CD14-positive monocyte (primary cell): ENCODE measurements at regions not wholly inside any gene's neighbourhood (a gene's known extent, or its start where the extent isn't known, plus 50 kb on each side); places are given as distances from the start of the nearest gene placed in this dataset.

Experiments used
- DNase-seq, 3 donors: peaks; one replicate each; pipeline ENCODE4 v3.0.0-alpha.2; 2011 to 2022
- H2AFZ ChIP-seq: 2 replicates; pipeline ENCODE4 v1.6.0; 2012; ENCODE audit warnings: mild to moderate bottlenecking, low read depth, low read length, inconsistent platforms; ENCODE audit not compliant: insufficient read depth, poor library complexity, severe bottlenecking
- H3K27ac ChIP-seq, 2 donors: 1 replicate in 1 of 2; 2 replicates in 1 of 2; pipeline ENCODE4 v1.5.1; 2012 to 2013; ENCODE audit warnings: low read length in 2 of 2, control low read depth in 1 of 2, inconsistent platforms in 1 of 2, low read depth in 1 of 2, mild to moderate bottlenecking in 1 of 2
- H3K27me3 ChIP-seq, 2 donors: one replicate each; pipeline versions ENCODE4 v1.6.0 to v1.6.1; 2011 to 2013; ENCODE audit warnings: low read length in 2 of 2; ENCODE audit not compliant: control insufficient read depth in 2 of 2, insufficient read depth in 2 of 2
- H3K36me3 ChIP-seq, 2 donors: replicated peaks in 1 of 2; 1 replicate in 1 of 2; 2 replicates in 1 of 2; pipeline versions ENCODE4 v1.5.1 to v1.6.1; 2012 to 2013; ENCODE audit warnings: low read length in 2 of 2, control low read depth in 1 of 2, inconsistent platforms in 1 of 2, mild to moderate bottlenecking in 1 of 2; ENCODE audit not compliant: insufficient read depth in 2 of 2, control insufficient read depth in 1 of 2
- H3K4me1 ChIP-seq, 2 donors: 1 replicate in 1 of 2; 2 replicates in 1 of 2; pipeline versions ENCODE4 v1.5.1 to v1.6.1; 2012 to 2013; ENCODE audit warnings: low read length in 2 of 2, control low read depth in 1 of 2, inconsistent platforms in 1 of 2, mild to moderate bottlenecking in 1 of 2, moderate library complexity in 1 of 2; ENCODE audit not compliant: insufficient read depth in 2 of 2, control insufficient read depth in 1 of 2
- H3K4me2 ChIP-seq: replicated peaks from 2 replicates; pipeline ENCODE3; 2012; ENCODE audit warnings: low read length, moderate library complexity, mild to moderate bottlenecking; ENCODE audit not compliant: poor library complexity, severe bottlenecking; ENCODE audit errors: extremely low read depth
- H3K4me3 ChIP-seq, 3 experiments: fragments of 200-600 bp in 1 of 3; sonication (generic) in 1 of 3; replicated peaks in 1 of 3; 1 replicate in 2 of 3; 2 replicates in 1 of 3; pipeline ENCODE4 v1.5.1; 2011 to 2013; ENCODE audit warnings: low read length in 3 of 3, mild to moderate bottlenecking in 3 of 3, control low read depth in 2 of 3, low read depth in 2 of 3, inconsistent platforms in 1 of 3, moderate library complexity in 1 of 3
- H3K79me2 ChIP-seq: 2 replicates; pipeline ENCODE4 v1.6.0; 2012; ENCODE audit warnings: mild to moderate bottlenecking, control low read depth, inconsistent platforms, low read length, moderate library complexity; ENCODE audit not compliant: insufficient read depth
- H3K9ac ChIP-seq: 2 replicates; pipeline ENCODE4 v1.6.0; 2017; ENCODE audit warnings: low read length, mild to moderate bottlenecking; ENCODE audit not compliant: insufficient read depth, poor library complexity, severe bottlenecking
- H3K9me3 ChIP-seq, 2 donors: replicated peaks in 1 of 2; 1 replicate in 1 of 2; 2 replicates in 1 of 2; pipeline versions ENCODE4 v1.5.1 to v1.6.1; 2012 to 2013; ENCODE audit warnings: low read length in 2 of 2, control low read depth in 1 of 2; ENCODE audit not compliant: control insufficient read depth in 1 of 2, insufficient read depth in 1 of 2
- H4K20me1 ChIP-seq: 2 replicates; pipeline ENCODE4 v1.6.0; 2012; ENCODE audit warnings: mild to moderate bottlenecking, low read length, control low read depth, moderate library complexity; ENCODE audit not compliant: insufficient read depth
- H3K27ac Mint-ChIP-seq, 7 donors: one replicate each; pipeline ENCODE4 v1.8.0; 2020; ENCODE audit warnings: mild to moderate bottlenecking in 7 of 7, mixed read lengths in 7 of 7, moderate library complexity in 6 of 7, inconsistent platforms in 2 of 7
- H3K27me3 Mint-ChIP-seq, 3 donors: one replicate each; pipeline ENCODE4 v1.8.0; 2021 to 2022; ENCODE audit warnings: low read depth in 3 of 3, mild to moderate bottlenecking in 3 of 3, mixed read lengths in 3 of 3, moderate library complexity in 3 of 3, inconsistent platforms in 1 of 3
- H3K36me3 Mint-ChIP-seq, 2 donors: one replicate each; pipeline ENCODE4 v1.8.0; 2020; ENCODE audit warnings: mixed read lengths in 2 of 2, inconsistent platforms in 1 of 2, mild to moderate bottlenecking in 1 of 2
- H3K4me1 Mint-ChIP-seq: one replicate; pipeline ENCODE4 v1.8.0; 2020; ENCODE audit warnings: mild to moderate bottlenecking, mixed read lengths
- H3K4me3 Mint-ChIP-seq, 2 donors: one replicate each; pipeline ENCODE4 v1.8.0; 2020; ENCODE audit warnings: mild to moderate bottlenecking in 2 of 2, mixed read lengths in 2 of 2, moderate library complexity in 1 of 2
- H3K9me3 Mint-ChIP-seq, 7 donors: one replicate each; pipeline ENCODE4 v1.8.0; 2020 to 2022; ENCODE audit warnings: mixed read lengths in 7 of 7, mild to moderate bottlenecking in 6 of 7, moderate library complexity in 6 of 7, inconsistent platforms in 2 of 7
- WGBS: methylation state at CpG from one replicate; pipeline ENCODE4 v1.1.5; 2013; ENCODE audit warnings: missing lambda C conversion rate; ENCODE audit not compliant: insufficient coverage; 5-methylcytosine and 5-hydroxymethylcytosine counted together
- intact Hi-C, 2 donors: fragments of 100-400 bp; cut with micrococcal nuclease; formaldehyde crosslinking; loops; one replicate each; pipeline versions ENCODE4 v1.15.0 to v1.15.1; 2023
- TF ChIP-seq, protein P1 (sequence below): fragments of 200-600 bp; IDR thresholded peaks from one replicate; pipeline ENCODE4 v1.8.0; 2022; ENCODE audit warnings: antibody characterized with exemption, mild to moderate bottlenecking

DNA sequence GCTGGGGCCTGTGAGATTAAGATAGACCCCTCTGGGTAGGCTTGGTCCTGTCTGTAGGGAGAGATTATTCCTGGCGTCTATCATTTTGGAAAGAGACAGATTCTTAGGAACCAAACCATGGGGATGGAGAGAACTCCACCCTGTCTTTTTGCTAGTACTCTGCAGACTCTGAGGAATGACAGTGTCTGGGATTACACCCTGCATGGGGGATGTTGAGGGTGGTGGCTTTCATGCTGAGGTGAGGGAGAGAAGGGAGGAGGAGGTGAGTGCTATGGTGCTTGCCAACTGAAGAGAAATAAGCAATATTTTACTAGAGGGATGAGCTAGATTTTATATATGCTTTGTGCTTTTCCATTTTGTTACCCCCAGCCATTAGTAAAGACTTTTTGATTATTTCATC lies 74.5 kb upstream of the PCDH8 start:
- Histone ChIP-seq H4K20me1 (no peaks in the 10 kb centered on the region), H3K4me2 (no peak overlapping the region), H3K9ac (no peak overlapping the region), H3K79me2 (no peaks in the 10 kb centered on the region), H2AFZ (no peak overlapping the region), H3K27ac (no peak overlapping the region), H3K36me3 (no peaks in the 10 kb centered on the region), H3K4me1 (peaks cover 26 to 27% of the 10 kb centered on the region in 2 donors), H3K9me3 (no peaks in the 10 kb centered on the region), H3K27me3 (peaks cover 7 to 12% of the 10 kb centered on the region in 2 donors), H3K4me3 (no peak overlapping the region)
- Mint-ChIP-seq H3K4me1 (peaks cover 11% of the 10 kb centered on the region), H3K36me3 (no peaks in the 10 kb centered on the region), H3K27me3 (peaks cover 14 to 22% (median 17%) of the 10 kb centered on the region in 3 donors), H3K4me3 (no peak overlapping the region), H3K9me3 (peaks cover under 1 to 11% (median 5%) of the 10 kb centered on the region in 7 donors), H3K27ac (peak overlapping the region in 1 of 7 donors; percentile 57)
- 100% methylated on average over 1 of the region's 1 CpG for WGBS
- DNase-seq, result no peak
- TF ChIP-seq, protein P1, sequence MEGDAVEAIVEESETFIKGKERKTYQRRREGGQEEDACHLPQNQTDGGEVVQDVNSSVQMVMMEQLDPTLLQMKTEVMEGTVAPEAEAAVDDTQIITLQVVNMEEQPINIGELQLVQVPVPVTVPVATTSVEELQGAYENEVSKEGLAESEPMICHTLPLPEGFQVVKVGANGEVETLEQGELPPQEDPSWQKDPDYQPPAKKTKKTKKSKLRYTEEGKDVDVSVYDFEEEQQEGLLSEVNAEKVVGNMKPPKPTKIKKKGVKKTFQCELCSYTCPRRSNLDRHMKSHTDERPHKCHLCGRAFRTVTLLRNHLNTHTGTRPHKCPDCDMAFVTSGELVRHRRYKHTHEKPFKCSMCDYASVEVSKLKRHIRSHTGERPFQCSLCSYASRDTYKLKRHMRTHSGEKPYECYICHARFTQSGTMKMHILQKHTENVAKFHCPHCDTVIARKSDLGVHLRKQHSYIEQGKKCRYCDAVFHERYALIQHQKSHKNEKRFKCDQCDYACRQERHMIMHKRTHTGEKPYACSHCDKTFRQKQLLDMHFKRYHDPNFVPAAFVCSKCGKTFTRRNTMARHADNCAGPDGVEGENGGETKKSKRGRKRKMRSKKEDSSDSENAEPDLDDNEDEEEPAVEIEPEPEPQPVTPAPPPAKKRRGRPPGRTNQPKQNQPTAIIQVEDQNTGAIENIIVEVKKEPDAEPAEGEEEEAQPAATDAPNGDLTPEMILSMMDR, result no peak
- intact Hi-C loops, result no loop called here

GRCh38 chr13:52921194-52921593 lies 72.8 kb upstream of the PCDH8 start:
- 0% methylated on average over 1 of the region's 3 CpGs for WGBS
- Histone ChIP-seq H3K4me1 (peaks cover 25 to 26% of the 10 kb centered on the region in 2 donors), H3K4me3 (no peak overlapping the region), H3K9me3 (no peaks in the 10 kb centered on the region), H4K20me1 (no peaks in the 10 kb centered on the region), H3K36me3 (no peaks in the 10 kb centered on the region), H3K79me2 (no peaks in the 10 kb centered on the region), H3K27me3 (peaks cover 7 to 11% of the 10 kb centered on the region in 2 donors), H3K4me2 (no peak overlapping the region), H2AFZ (no peak overlapping the region), H3K9ac (no peak overlapping the region), H3K27ac (peak overlapping the region; percentile 55 to 58)
- H3K4me3 Mint-ChIP-seq, result peak overlapping the region in 1 of 2 donors; percentile 23
- H3K9me3 Mint-ChIP-seq, result peaks cover 4 to 11% (median 8%) of the 10 kb centered on the region in 7 donors
- intact Hi-C loops, result no loop called here
- peaks cover 11% of the 10 kb centered on the region for H3K4me1 Mint-ChIP-seq
- H3K27ac Mint-ChIP-seq, result peak overlapping the region; percentile 38 to 87 (median 81)
- peaks cover 11 to 20% (median 14%) of the 10 kb centered on the region in 3 donors for H3K27me3 Mint-ChIP-seq
- DNase-seq, result peak; percentile 80 to 95 (median 88)
- H3K36me3 Mint-ChIP-seq, result no peaks in the 10 kb centered on the region
- TF ChIP-seq, protein P1, result no peak
